Amniotic epithelial cell (primary cell): ENCODE measurements at regions not wholly inside any gene's neighbourhood (a gene's known extent, or its start where the extent isn't known, plus 50 kb on each side); places are given as distances from the start of the nearest gene placed in this dataset.

Source experiments
- DNase-seq: peaks from one replicate; pipeline ENCODE4 v3.0.0-alpha.2; 2010; ENCODE audit warnings: low read depth

GRCh38 chr9:104448036-104448435, 56.0 kb upstream of the OR13F1 start:
- DNase-seq, result no peak
